EH (cell line): ENCODE measurements at regions not wholly inside any gene's neighbourhood (a gene's known extent, or its start where the extent isn't known, plus 50 kb on each side); places are given as distances from the start of the nearest gene placed in this dataset.
A peak's percentile ranks its signal among the peaks of the same experiment; 100 is the strongest.
"Not testable (repeated sequence)": the region's sequence is repeated elsewhere in the genome, so short reads cannot be mapped to it uniquely, and the experiment has no call there.

Experiments
- DNase-seq: peaks from one replicate; pipeline ENCODE4 v3.0.0-alpha.2; 2015; ENCODE audit warnings: low read depth

DNA sequence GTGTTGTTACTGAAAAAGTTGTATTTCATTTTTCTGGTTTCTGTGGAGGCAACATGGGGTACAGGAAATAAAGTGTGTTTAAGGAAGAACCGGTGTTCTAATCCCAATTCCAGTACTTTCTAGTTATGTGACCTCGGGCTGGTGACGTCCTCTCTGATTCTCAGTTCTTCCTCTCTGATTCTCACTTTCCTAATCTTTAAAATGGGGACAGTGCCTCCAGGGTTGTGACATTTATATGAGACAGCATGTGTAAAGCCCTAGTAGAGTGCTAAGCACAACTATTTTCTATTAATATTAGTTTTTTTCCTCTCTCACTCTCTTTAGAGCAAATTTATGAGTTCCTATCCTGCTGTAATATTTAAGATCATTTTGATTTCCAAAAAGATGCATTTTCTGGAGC is 50.9 kb upstream of the PTPDC1 start:
- DNase-seq: no peak

DNA sequence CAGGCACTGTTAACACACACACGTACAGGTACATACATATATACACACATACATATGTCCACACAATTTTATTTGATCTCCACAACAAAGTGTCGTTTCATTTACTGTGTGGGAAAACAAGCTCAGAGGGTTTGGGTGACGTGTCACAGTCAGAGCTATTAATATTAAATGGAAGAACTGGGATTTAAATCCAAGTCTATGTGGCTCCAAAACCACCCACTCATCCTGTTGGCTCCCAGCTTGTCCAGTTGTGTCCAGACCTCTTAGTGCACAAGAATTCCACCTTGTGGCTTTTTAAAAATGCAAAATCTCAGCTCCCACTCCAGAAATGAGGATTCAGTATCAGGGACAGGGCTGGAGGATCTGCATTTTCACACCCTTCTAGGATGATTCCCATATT is 52.3 kb upstream of the PTPDC1 start:
- peak; percentile 26 for DNase-seq

DNA sequence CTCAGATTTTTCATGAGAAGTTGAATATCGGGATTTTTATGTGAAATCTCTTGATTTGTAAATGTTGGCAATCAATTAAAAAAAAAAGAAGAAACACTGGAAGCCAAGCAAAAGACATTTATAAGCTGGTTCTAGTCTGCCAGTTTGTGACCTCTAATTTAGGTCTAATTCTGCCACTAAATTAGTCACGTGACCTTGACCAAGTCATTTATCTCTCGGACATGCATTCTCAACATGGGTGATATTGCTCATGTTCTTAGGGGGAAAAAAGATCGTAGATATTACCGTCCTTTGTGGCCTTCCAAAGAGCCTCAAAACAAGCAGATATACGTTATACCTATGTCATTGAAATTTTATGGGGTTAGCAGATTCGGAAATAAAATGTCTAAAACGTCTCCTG is 52.9 kb upstream of the PTPDC1 start:
- DNase-seq: peak; percentile 19

DNA sequence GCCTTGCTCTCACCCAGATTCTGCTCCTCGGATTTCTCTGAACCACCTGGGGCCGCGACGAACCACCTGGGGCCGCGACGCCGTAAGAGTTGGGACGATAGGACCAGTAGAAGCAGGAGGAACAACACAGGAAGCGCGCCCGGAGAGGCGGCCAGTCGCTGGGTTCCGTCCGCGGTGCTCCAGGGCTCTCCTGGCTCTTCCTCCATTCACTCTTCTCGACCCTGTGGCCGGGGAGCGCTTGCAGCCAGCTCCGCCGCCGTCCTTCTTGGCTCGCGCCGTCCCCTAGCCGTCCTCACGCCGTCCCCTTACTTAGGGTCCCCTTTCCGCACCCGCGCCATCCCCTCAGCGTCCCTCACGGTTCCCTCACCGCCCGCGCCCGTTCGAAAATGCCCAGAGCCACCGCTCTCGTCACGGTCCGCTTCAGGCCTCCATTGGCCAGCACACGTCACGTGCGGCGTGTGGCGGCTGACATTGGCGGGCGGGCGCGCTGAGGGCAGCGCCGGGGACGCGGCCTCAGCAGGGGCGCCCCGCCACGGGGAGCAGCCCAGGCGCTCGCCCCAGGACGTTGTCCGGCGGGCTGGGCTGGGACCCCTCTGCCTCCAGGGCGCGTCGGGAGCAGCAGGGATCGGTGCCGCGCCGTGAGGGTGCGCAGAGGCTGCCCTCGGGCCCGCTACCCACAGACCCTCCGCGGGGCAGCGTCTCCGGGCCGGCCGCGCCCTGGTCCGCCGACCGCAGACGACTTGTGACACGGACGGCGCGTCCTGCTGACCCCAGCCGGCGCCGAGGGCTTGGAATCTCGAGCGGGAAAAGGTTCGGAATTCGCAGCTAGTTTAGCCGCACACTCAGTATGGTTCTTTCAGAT is 53.7 kb upstream of the PTPDC1 start:
- peak; percentile 87 for DNase-seq

DNA sequence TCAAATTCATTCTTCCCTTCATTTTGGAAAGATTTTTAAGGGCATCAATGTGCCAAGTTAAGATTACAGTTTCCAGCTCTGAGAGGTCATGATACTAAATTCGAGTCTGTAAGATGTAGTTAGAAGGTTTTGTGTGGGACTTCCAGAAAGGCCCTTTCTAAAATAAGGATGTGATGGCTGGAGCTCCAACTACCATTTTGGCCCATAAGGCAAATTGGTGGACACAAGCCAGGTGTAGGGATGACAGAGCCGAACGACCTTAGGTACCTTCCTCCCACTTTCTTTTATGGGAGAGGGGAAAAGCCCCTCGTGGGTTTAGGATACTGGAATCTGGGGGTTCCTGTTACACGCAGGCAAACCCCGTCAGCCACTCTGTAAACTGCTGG is 54.3 kb upstream of the PTPDC1 start:
- DNase-seq: no peak

DNA sequence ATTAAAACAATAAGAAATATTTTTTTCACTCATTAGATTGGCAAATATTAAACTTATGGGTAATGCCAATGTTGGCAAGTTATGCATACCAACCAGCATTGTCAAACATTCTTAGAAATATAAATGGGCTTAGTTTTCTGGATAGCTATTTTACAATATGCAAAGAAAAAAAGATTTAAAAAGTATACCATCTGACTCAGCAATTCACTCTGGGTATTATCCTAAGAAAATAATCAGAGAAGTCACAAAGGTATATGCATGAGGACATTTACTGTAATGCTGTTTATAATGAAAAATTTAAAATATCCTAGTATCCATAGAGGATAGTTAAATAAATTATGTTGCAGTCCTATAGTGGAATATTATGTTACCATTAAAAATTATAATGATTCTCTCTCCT is 57.4 kb upstream of the PTPDC1 start:
- no peak for DNase-seq

DNA sequence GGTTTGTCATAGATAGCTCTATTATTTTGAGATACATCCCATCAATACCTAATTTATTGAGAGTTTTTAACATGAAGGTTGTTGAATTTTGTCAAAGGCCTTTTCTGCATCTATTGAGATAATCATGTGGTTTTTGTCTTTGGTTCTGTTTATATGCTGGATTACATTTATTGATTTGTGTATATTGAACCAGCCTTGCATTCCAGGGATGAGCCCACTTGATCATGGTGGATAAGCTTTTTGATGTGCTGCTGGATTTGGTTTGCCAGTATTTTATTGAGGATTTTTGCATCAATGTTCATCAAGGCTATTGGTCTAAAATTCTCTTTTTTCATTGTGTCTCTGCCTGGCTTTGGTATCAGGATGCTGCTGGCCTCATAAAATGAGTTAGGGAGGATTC is 61.8 kb upstream of the PTPDC1 start:
- DNase-seq: not testable (repeated sequence)

DNA sequence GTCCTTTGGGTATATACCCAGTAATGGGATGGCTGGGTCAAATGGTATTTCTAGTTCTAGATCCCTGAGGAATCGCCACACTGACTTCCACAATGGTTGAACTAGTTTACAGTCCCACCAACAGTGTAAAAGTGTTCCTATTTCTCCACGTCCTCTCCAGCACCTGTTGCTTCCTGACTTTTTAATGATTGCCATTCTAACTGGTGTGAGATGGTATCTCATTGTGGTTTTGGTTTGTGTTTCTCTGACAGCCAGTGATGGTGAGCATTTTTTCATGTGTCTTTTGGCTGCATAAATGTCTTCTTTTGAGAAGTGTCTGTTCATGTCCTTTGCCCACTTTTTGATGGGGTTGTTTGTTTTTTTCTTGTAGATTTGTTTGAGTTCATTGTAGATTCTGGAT is 63.4 kb upstream of the PTPDC1 start:
- not testable (repeated sequence) for DNase-seq

DNA sequence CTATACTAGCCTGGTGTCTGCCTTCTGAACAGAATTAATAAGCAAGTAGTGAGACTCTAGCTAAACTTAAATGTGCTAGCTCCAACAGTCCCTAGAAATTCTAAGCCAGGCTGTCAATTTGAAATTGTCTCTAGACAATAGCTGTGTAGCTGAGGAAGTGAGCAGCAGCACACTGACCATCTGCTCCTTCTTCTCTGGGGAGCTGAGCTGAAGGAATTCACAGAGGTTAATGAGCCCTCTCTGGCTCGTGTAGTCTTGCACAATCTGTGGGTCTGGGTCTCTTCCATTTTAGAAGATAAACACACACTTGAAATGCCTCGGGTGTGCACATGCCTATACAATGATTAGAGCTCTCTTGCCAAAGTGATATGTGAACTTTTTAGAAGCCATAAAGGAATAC is 63.5 kb upstream of the BARX1 start:
- DNase-seq: peak; percentile 59

DNA sequence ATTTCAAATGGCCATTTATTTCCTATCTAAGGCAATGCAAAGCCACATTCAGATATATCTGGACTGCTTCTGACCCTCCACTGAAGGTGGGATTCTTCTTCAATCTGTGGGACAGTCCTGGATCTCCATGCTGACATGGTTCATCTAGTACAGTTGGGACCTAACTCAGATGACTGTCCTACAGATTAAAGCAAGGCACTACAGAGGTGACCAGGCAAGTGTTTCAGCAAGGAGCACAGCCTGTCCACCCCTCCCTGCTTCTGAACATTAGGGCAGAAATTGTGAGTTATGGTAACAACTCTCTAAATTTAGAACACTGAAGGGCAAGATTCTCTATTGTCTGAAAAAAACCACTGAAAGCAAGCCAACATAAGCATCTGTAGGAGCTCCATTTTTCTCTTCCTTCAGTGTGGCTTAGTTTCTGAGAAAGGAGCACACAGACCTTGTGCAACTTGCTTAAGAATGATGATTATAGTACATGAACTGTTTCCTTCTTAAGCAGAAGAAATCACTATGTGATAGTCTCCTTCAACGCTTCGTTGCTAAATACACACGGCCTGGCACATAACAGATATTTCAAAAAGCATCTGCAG is 62.9 kb upstream of the BARX1 start:
- peak; percentile 33 for DNase-seq

DNA sequence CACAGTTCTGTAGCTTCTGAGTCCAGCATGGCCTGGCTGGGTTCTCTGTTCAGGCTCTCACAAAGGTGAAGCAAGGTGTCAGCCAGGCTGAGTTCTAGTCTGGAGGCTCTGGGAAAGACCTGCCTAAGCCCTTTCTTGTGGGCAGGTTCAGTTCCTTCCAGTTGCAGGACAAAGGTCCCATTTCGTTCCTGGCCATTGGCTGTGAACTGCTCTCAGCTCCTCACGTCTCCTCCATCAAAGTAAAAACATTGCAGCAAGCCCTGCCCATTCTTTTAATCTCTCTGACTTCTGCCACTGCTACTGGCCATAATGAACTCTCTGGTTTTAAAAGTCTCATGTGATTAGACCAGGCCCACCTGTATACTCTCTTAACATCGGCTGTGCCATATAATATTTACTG is 61.6 kb upstream of the BARX1 start:
- no peak for DNase-seq

DNA sequence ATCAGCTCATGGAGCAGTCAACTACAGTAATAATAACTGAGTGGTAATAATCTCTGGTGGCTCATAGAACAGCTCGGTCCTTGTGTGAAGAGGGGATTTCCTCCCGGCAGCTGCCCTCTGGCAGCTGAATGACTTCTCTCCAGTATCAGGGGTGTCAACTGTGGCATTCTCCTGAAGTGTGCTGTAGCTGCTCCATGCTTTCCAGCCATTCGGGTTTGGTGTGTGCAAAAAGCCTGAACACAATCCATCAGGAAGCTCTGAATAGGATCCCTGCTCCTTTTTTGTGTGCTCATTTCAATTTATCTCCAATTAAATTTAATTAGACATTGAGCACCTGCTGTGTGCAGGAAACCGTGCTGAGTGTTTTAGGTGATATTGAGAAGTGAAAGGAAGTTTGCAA is 59.8 kb upstream of the BARX1 start:
- no peak for DNase-seq

DNA sequence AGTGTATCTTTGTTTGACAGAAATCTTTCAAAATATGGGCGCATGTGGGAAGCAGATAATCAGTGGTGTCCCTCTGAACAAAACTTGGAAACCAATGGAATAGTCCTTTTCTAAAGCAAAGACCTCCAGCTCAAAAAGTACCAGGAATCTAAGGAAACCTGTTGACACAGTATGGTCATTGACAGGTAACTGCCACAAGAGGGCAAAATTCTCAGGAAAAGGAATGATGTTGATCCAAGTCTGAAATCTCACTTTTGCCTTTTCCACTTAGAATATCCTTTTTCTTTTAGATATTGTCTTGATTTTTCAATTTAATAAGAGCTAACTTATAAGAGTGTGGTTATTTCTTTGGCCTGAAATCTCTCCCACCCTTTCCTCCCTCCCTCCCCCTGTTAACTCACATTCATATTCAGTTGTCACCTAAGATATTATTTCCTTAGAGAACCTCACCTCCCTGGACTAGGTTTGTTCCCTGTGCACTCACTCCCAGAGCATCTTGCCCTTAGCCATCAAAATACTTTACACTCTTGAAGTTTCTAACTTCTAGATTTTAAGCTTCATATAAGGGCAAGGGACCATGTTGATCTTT is 59.0 kb upstream of the BARX1 start:
- peak; percentile 47 for DNase-seq

DNA sequence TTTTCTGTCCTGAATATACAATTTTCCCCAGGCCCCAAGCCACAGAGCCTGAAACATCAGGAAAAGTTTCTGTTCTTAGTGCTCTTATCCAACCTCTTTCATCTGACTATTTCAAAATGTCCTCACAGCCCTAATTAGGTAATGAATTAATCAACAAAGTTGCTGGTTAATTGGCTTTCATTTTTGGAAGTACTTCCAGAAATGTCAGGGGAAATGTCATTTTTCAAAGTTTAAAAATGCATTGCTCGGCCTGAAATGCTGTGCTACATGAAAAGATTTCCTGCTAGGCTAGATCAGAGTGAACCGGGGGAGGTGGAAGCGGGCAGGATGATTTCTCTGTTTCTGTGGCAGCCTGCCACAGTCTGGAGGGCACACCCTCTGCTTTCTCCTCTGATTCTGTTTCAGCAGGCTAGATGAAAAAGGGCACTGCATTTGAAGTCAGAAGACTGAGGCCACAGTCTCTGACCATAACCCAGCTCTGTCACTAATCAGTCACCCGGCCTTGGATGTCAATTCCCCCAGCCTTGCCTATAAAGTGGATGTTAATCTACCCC is 55.9 kb upstream of the BARX1 start:
- peak; percentile 16 for DNase-seq

DNA sequence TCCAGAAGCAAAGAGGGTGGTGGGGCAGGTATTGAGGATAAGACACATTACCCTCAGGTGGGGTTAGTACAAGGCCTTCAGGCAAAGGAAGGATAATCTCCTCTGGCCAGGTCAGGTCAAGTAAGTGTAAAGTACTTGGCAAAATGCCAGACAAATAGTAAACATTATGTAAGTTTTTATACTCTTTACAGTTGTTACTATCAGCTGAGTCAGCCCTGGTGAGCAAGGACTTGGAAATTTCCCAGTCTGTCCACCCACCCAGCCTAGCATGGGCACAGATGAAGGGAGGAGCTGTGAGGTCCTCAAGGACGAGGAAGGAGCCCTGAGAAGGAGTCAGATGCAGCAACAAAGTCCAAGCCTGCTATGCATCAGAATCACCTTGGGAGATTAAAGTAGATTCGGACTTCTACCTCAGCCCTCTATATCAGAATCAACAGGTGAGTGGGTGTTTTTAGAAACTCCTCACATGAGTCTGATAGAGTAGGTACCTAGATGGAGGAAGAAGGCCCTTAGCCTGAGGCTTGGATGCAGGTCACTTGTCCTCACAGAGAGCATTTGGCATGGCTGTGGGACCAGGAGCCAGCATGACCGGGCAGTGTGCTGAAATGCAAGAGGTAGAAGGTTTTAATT is 50.2 kb upstream of the BARX1 start:
- DNase-seq: peak; percentile 21
